Astrocyte (in vitro differentiated cells and primary cell): ENCODE measurements at regions not wholly inside any gene's neighbourhood (a gene's known extent, or its start where the extent isn't known, plus 50 kb on each side); places are given as distances from the start of the nearest gene placed in this dataset.
"Not testable (repeated sequence)": the region's sequence is repeated elsewhere in the genome, so short reads cannot be mapped to it uniquely, and the experiment has no call there.

Source experiments
- EZH2 ChIP-seq: IDR thresholded peaks from 2 replicates; pipeline ENCODE4 v1.6.1; 2012; ENCODE audit warnings: mild to moderate bottlenecking, low read length, inconsistent platforms; ENCODE audit not compliant: insufficient read depth
- TF ChIP-seq, protein P1 (sequence below): IDR thresholded peaks from 2 replicates; pipeline ENCODE4 v1.5.1; 2011; ENCODE audit warnings: low read depth, mild to moderate bottlenecking, inconsistent platforms, low read length, moderate library complexity; ENCODE audit not compliant: insufficient read depth

DNA sequence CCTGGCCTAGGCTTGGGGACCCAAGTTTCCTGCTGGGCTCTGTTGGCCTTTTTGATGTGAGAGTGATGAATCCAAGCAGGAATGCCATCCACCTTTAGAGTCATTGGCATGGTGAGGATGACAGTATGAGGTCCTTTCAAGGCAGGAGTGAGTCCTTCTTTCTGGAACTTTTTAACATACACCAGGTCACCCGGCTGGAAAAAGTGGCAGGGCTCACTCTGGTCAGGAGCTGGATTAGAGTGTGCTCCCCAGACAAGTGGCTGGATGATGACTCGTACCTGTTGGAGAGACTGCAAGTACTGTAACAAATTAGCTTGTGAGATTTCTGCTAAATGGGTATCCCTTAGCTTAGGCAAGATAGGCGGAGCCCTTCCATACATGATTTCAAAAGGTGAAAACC lies 75.2 kb downstream of the PRR15 start:
- TF ChIP-seq, protein P1, sequence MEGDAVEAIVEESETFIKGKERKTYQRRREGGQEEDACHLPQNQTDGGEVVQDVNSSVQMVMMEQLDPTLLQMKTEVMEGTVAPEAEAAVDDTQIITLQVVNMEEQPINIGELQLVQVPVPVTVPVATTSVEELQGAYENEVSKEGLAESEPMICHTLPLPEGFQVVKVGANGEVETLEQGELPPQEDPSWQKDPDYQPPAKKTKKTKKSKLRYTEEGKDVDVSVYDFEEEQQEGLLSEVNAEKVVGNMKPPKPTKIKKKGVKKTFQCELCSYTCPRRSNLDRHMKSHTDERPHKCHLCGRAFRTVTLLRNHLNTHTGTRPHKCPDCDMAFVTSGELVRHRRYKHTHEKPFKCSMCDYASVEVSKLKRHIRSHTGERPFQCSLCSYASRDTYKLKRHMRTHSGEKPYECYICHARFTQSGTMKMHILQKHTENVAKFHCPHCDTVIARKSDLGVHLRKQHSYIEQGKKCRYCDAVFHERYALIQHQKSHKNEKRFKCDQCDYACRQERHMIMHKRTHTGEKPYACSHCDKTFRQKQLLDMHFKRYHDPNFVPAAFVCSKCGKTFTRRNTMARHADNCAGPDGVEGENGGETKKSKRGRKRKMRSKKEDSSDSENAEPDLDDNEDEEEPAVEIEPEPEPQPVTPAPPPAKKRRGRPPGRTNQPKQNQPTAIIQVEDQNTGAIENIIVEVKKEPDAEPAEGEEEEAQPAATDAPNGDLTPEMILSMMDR: not testable (repeated sequence)
- not testable (repeated sequence) for TF ChIP-seq EZH2
